C4-2B (cell line): ENCODE measurements at regions not wholly inside any gene's neighbourhood (a gene's known extent, or its start where the extent isn't known, plus 50 kb on each side); places are given as distances from the start of the nearest gene placed in this dataset.

Experiments used
- ZFX ChIP-seq: fragments of 450-650 bp; IDR thresholded peaks from 2 replicates; pipeline ENCODE4 v1.6.1; 2017
- TF ChIP-seq, protein P1 (sequence below): fragments of 450-650 bp; conservative IDR thresholded peaks from 2 replicates; pipeline ENCODE4 v1.5.1; 2017; ENCODE audit warnings: mild to moderate bottlenecking

DNA sequence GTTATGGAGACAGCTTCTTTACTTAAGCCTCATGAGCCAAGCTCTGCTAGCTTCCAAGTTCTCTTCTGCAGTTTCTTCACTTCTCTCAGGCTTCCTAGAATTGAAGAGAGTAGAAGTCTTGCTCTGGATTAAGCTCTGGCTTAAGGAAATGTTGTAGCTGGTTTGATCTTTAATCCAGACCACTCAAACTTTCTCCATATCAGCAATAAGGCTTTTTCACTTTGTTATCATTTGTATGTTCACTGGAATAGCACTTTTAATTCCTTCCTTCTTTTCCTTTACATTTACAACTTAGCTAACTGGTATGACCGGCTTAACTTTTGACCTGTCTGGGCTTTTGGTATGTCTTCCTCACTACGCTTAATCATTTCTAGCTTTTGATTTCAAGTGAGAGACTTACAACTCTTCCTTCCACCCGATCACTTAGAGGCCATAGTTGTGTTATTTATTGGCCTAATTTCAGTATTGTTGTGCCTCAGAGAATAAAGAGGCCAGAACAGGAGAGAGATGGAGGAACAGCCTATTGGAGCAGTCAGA, 236.6 kb upstream of the BMP2 start:
- TF ChIP-seq ZFX, result no peak
- TF ChIP-seq, protein P1, sequence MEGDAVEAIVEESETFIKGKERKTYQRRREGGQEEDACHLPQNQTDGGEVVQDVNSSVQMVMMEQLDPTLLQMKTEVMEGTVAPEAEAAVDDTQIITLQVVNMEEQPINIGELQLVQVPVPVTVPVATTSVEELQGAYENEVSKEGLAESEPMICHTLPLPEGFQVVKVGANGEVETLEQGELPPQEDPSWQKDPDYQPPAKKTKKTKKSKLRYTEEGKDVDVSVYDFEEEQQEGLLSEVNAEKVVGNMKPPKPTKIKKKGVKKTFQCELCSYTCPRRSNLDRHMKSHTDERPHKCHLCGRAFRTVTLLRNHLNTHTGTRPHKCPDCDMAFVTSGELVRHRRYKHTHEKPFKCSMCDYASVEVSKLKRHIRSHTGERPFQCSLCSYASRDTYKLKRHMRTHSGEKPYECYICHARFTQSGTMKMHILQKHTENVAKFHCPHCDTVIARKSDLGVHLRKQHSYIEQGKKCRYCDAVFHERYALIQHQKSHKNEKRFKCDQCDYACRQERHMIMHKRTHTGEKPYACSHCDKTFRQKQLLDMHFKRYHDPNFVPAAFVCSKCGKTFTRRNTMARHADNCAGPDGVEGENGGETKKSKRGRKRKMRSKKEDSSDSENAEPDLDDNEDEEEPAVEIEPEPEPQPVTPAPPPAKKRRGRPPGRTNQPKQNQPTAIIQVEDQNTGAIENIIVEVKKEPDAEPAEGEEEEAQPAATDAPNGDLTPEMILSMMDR, result no peak
